T-helper 1 cell treated with Interleukin-12 subunit alpha and Interleukin-12 subunit beta and Interleukin-4 antibody, amounts not matched to agents 30 ng/mL and 1 ng/mL, for 36 hours (primary cell): ENCODE measurements at regions not wholly inside any gene's neighbourhood (a gene's known extent, or its start where the extent isn't known, plus 50 kb on each side); places are given as distances from the start of the nearest gene placed in this dataset.
"Not testable (repeated sequence)": the region's sequence is repeated elsewhere in the genome, so short reads cannot be mapped to it uniquely, and the experiment has no call there.

ENCODE experiments used
- intact Hi-C: fragments of 100-400 bp; cut with micrococcal nuclease; formaldehyde crosslinking; loops from one replicate; pipeline ENCODE4 v1.15.1; 2024

DNA sequence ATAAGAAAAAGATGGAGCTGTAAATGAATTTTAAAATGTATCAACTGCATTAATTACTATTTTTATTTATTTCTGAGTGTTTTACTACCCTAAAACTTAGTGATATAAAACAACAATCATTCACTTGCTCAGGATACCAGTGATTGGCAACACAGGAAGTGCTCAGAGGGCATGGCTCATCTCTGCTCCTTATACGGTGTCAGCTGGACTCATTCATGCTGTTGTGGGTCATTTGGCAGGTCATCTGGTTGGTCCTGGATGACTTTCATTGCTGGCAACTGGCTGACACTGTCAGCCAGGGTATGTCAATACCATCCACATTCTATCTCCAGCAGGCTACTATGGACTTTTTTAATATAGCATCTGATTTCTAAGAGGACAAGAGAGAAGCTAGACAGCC is 689.6 kb upstream of the NECTIN3 start:
- intact Hi-C loops, result no loop called here

DNA sequence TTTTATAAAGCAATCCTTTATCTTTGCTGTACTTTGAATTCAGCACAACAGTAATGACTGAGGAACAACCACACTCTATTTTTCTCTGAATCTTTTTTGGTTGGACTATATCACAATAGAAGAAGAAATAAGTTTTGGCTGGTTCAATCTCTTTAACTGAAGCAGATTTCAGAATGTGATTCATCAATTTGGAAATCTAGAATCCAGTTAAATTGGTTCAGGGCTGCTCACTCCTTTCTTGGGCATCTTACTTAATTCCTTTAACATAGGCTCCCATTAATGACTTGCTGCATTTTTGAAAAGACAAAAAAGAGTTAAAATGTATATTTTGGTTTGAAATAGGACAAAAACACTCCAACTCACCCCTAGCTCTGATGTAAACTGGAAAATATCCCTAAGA is 688.3 kb upstream of the NECTIN3 start:
- intact Hi-C loops, result no loop called here

DNA sequence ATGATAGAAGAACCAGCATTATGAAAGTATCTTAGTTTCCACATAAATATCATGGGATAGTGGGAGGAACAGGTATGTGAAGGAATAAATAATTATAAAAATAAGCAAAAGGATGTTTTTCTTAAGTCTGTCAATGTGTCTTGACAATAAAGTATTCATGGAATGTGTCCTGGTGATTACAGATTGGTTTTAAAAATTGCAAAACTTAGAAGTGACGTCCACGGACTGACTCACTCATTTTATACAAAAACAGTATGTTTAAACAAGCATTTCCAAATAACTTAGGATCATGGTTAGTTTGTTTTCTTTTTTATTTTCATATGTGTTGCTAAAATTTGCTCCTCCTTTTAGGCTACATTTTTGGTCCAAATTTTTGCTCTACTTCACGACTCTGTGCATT is 687.0 kb upstream of the NECTIN3 start:
- intact Hi-C loops, result no loop called here

DNA sequence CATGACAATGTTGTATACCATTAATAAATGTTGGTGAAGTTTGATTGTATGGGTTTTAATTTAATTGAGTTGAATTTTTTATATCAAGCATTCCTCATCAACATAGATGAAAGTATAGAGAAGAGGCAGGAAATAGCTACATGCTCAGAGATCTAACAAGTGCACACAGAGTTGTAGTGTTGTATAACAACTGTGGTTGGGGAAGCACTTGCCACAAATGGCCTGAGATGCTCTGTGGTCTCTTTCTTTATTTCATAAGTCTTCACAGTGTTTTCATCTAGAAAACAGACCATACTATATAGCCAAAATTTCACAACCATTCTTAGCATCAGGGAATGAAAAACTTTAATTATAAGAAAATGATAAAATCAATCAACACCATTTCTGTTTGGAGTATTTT is 682.6 kb upstream of the NECTIN3 start:
- intact Hi-C loops, result no loop called here

- intact Hi-C loops, result no loop called here
Observed at GRCh38 chr3:110390372-110390771, 681.2 kb upstream of the NECTIN3 start.

DNA sequence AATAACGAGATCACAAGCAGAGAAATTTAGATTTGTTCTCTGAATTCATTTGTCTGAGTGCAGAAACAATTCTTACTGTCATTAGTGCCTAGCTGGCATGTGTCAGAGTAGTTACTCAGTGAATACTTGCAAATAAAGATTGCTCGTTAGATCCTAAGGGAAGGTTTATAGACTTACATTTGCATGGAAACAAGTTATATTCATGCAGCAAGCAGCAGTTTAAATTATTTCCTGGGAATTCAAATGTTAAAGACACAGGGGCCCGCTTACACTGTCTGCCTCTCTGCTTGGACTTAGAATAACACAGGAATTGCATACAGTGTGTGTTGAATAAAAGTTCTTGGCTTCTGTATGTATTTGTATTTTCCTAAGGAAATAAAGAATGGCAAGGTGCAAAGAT is 680.6 kb upstream of the NECTIN3 start:
- intact Hi-C loops, result no loop called here

- intact Hi-C loops, result no loop called here
Observed at GRCh38 chr3:110391640-110392395, 679.8 kb upstream of the NECTIN3 start.

GRCh38 chr3:110393941-110394340 is 677.7 kb upstream of the NECTIN3 start:
- intact Hi-C loops, result no loop called here

- intact Hi-C loops, result no loop called here
Observed at GRCh38 chr3:110397115-110397514, 674.5 kb upstream of the NECTIN3 start.

DNA sequence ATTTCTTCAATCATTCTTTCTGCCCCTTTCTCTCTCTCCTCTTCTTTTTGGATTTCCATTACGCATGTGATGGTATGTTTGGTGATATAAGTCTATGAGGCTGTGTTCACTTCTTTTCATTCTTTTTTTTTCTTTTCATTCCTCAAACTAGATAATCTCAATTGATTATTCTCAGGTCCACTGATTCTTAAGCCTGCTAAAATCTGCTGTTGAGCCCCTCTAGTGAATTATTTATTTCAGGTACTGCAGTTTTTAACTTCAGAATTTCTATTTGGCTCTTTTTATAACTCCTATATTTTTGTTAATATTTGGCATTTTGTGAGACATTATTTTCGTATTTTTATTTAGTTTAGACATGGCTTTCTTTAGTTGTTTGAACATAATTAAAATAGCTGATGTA is 671.3 kb upstream of the NECTIN3 start:
- intact Hi-C loops, result no loop called here

- intact Hi-C loops, result no loop called here
Observed at GRCh38 chr3:110405830-110406585, 665.6 kb upstream of the NECTIN3 start.

DNA sequence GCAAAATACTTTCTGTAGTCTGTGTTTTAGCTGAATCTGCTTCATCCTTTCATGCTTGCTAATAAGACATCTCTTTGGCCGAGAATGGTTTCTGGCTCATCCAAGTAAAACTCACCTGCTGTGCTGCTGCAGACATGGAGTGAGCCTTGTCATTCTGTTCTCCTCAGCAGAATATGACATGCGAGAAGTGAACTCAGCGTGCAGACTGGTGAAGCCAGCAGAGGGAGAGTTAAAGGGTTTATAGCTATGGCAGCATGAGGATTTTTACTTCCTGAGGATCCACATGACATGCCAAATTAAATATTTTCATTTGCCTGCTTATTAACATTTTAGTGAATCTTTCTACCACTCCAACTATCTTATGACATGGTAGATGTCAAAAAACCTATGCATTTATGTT is 658.4 kb upstream of the NECTIN3 start:
- intact Hi-C loops, result no loop called here

- intact Hi-C loops, result no loop called here
Observed at GRCh38 chr3:110413807-110414748, 657.5 kb upstream of the NECTIN3 start.

DNA sequence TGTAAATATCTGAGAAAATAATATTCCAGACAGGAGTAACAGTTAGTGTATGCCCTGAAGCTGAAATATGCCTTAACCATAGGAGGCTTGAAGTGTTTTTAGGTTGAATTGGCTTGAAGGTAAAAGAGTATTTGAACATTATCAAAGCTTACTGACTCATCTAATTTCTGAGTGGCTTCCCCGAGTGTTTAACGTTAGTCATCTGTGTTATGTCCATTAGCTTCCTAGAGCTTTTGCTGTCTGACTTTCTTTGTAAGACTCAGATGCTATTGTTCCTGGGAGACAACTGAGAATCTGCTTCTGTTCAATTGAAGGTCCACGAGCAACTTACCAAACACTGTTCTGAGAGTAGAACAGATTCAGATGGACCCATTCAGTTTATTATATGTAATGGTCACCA is 656.8 kb upstream of the NECTIN3 start:
- intact Hi-C loops, result no loop called here

GRCh38 chr3:110419096-110419495 is 652.5 kb upstream of the NECTIN3 start:
- intact Hi-C loops, result no loop called here

DNA sequence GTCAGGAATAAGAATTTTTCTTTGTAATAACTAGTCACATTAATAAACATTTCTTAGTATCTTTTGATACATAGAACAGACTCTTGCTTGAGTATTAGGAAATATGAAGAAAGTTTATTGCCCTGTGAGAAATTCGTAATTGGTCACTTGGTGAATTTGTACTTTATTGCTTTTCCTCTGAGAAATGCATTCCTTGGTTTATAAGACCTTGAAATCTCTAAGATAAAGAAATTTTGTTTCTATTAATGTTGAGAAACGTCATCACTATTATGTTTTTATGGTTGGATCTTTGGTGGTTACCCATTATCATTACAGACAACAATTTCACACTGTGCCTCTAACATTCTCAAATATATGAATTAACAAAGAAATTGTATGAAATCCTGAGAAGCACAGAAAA is 652.0 kb upstream of the NECTIN3 start:
- intact Hi-C loops, result no loop called here

DNA sequence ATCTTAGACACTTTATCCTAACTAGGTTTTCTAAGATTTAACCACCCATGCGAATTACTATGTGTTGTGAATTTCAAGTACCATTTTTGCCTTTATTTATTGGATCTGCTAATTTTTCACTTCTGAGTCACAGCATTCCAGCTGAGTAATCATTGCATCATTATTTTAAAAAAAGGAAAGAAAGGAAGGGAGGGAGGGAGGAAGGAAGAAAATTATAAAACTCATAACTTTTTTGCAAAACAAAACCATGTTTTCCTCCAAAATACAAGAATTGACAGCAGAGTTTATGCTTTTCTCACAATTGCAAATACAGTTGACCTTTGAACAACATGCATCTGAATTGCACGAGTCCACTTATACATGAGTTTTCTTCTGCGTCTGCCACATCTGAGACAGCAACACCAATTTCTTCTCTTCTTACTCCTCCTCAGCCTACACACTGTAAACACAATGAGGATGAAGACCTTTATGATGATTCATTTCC is 651.4 kb upstream of the NECTIN3 start:
- intact Hi-C loops, result no loop called here

DNA sequence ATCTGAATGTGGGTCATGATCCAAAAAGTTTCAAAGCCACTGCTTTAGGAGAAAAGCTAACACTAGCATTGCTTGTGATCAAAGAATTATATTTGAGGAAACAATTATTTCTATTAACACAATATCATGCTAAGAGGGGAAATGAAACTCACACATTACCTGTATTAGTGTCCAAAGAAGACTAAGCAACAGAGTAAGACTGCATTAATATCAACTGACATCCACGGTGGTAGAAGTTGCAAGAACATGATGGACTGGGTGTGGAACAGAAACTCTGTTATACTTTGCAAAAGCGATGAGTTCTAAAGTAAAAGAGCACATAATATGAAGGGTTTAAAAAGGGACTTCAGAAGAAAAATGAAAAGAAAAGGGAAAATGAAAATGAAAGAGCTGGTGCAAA is 648.3 kb upstream of the NECTIN3 start:
- intact Hi-C loops, result no loop called here

- intact Hi-C loops, result no loop called here
Observed at GRCh38 chr3:110430146-110430545, 641.5 kb upstream of the NECTIN3 start.

DNA sequence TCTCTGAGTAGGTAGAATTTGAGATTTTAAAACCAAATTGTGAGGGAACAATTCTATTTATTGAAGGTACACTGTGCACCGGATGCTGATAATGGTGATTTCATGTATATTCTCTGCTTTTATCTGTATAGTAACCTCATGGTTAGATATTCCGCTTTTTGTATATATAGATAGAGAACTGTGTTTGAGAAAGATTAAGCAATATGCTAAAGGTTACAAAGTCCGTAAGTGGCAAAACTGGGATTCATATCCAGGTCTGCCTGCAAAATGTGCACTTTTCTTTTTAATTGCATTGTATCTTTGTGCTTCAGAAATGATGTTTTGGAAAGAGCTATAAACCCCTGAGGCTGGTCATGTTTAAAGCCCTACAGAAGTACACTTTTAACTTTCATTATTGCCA is 635.4 kb upstream of the NECTIN3 start:
- intact Hi-C loops, result no loop called here

DNA sequence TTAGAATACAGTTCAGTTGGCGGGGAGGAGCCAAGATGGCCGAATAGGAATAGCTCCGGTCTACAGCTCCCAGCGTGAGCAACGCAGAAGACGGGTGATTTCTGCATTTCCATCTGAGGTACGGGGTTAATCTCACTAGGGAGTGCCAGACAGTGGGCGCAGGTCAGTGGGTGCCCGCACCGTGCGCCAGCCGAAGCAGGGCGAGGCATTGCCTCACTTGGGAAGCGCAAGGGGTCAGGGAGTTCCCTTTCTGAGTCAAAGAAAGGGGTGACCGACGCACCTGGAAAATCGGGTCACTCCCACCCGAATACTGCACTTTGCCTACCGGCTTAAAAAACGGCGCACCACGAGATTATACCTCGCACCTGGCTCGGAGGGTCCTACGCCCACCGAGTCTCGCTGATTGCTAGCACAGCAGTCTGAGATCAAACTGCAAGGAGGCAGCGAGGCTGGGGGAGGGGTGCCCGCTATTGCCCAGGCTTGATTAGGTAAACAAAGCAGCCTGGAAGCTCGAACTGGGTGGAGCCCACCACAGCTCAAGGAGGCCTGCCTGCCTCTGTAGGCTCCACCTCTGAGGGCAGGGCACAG is 631.5 kb upstream of the NECTIN3 start:
- intact Hi-C loops, result not testable (repeated sequence)
